Adrenal gland (tissue), 5 donors: ENCODE measurements at regions not wholly inside any gene's neighbourhood (a gene's known extent, or its start where the extent isn't known, plus 50 kb on each side); places are given as distances from the start of the nearest gene placed in this dataset.

ENCODE experiments used
- POLR2A ChIP-seq, 2 donors: fragments of 450-650 bp; IDR thresholded peaks; one replicate each; pipeline ENCODE4 v1.6.1; 2017; ENCODE audit warnings: antibody characterized with exemption in 2 of 2, mild to moderate bottlenecking in 2 of 2, moderate library complexity in 1 of 2
- TF ChIP-seq, protein P1 (sequence below), 6 experiments: fragments of 450-650 bp in 4 of 6; fragments of 200-600 bp in 2 of 6; sonication (generic) in 1 of 6; IDR thresholded peaks; 1 replicate in 5 of 6; 2 replicates in 1 of 6; pipeline versions ENCODE4 v1.5.1 to v1.8.0; 2016 to 2021; ENCODE audit warnings: antibody characterized with exemption in 6 of 6, mild to moderate bottlenecking in 2 of 6, moderate library complexity in 1 of 6
- donor health status: DM: no; HTN: no; CAD: no.

GRCh38 chr2:129224022-129224421 lies 755.4 kb upstream of the RAB6C start:
- TF ChIP-seq POLR2A (IDR thresholded peaks at IDR 0.05) = no peak
- TF ChIP-seq, protein P1, sequence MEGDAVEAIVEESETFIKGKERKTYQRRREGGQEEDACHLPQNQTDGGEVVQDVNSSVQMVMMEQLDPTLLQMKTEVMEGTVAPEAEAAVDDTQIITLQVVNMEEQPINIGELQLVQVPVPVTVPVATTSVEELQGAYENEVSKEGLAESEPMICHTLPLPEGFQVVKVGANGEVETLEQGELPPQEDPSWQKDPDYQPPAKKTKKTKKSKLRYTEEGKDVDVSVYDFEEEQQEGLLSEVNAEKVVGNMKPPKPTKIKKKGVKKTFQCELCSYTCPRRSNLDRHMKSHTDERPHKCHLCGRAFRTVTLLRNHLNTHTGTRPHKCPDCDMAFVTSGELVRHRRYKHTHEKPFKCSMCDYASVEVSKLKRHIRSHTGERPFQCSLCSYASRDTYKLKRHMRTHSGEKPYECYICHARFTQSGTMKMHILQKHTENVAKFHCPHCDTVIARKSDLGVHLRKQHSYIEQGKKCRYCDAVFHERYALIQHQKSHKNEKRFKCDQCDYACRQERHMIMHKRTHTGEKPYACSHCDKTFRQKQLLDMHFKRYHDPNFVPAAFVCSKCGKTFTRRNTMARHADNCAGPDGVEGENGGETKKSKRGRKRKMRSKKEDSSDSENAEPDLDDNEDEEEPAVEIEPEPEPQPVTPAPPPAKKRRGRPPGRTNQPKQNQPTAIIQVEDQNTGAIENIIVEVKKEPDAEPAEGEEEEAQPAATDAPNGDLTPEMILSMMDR (IDR thresholded peaks at IDR 0.05) = no peak
